ENCODE measurements at regions not wholly inside any gene's neighbourhood (a gene's known extent, or its start where the extent isn't known, plus 50 kb on each side); places are given as distances from the start of the nearest gene placed in this dataset.
"Not testable (repeated sequence)": the region's sequence is repeated elsewhere in the genome, so short reads cannot be mapped to it uniquely, and the experiment has no call there.

GRCh38 chr16:73955255-73955654 lies 341.4 kb upstream of the PSMD7 start:
- no peak for DNase-seq (ENCODE audit: low read depth in 2 of 2)

GRCh38 chr16:73951481-73951880 lies 345.1 kb upstream of the PSMD7 start:
- no peak for DNase-seq (ENCODE audit: low read depth in 2 of 2)

- no peak for DNase-seq (ENCODE audit: low read depth in 2 of 2)
Observed at GRCh38 chr16:73949574-73950320, 346.9 kb upstream of the PSMD7 start.

- DNase-seq (ENCODE audit: low read depth in 2 of 2), result no peak
Observed at GRCh38 chr16:73945631-73946030, 351.0 kb upstream of the PSMD7 start.

GRCh38 chr16:73943184-73943583 lies 353.4 kb upstream of the PSMD7 start:
- not testable (repeated sequence) for DNase-seq (ENCODE audit: low read depth in 2 of 2)

GRCh38 chr16:73940786-73941185 lies 355.8 kb upstream of the PSMD7 start:
- not testable (repeated sequence) for DNase-seq (ENCODE audit: low read depth in 2 of 2)

- no peak for DNase-seq (ENCODE audit: low read depth in 2 of 2)
Observed at GRCh38 chr16:73923951-73924350, 372.7 kb upstream of the PSMD7 start.

GRCh38 chr16:73921295-73921694 lies 375.3 kb upstream of the PSMD7 start:
- no peak for DNase-seq (ENCODE audit: low read depth in 2 of 2)

GRCh38 chr16:73916829-73917594 lies 379.6 kb upstream of the PSMD7 start:
- no peak for DNase-seq (ENCODE audit: low read depth in 2 of 2)

- no peak for DNase-seq (ENCODE audit: low read depth in 2 of 2)
Observed at GRCh38 chr16:73915935-73916334, 380.7 kb upstream of the PSMD7 start.

- DNase-seq (ENCODE audit: low read depth in 2 of 2), result no peak
Observed at GRCh38 chr16:73915140-73915539, 381.5 kb upstream of the PSMD7 start.

GRCh38 chr16:73912850-73913249 lies 383.8 kb upstream of the PSMD7 start:
- DNase-seq (ENCODE audit: low read depth in 2 of 2), result no peak

- DNase-seq (ENCODE audit: low read depth in 2 of 2), result no peak
Observed at GRCh38 chr16:73912281-73912680, 384.3 kb upstream of the PSMD7 start.

- no peak for DNase-seq (ENCODE audit: low read depth in 2 of 2)
Observed at GRCh38 chr16:73909529-73910035, 387.0 kb upstream of the PSMD7 start.

- DNase-seq (ENCODE audit: low read depth in 2 of 2), result no peak
Observed at GRCh38 chr16:73891129-73891542, 405.5 kb upstream of the PSMD7 start.

GRCh38 chr16:73890186-73891128 lies 406.2 kb upstream of the PSMD7 start:
- DNase-seq (ENCODE audit: low read depth in 2 of 2), result no peak

GRCh38 chr16:73888840-73889490 lies 407.6 kb upstream of the PSMD7 start:
- DNase-seq (ENCODE audit: low read depth in 2 of 2), result no peak

- no peak for DNase-seq (ENCODE audit: low read depth in 2 of 2)
Observed at GRCh38 chr16:73887911-73888310, 408.7 kb upstream of the PSMD7 start.

GRCh38 chr16:73886426-73886825 lies 410.2 kb upstream of the PSMD7 start:
- DNase-seq (ENCODE audit: low read depth in 2 of 2), result no peak

- no peak for DNase-seq (ENCODE audit: low read depth in 2 of 2)
Observed at GRCh38 chr16:73885319-73885718, 411.3 kb upstream of the PSMD7 start.

GRCh38 chr16:73883841-73884240 lies 412.8 kb upstream of the PSMD7 start:
- no peak for DNase-seq (ENCODE audit: low read depth in 2 of 2)

Measured in activated CD4-positive, alpha-beta T cell treated with anti-CD3 and anti-CD28 coated beads for 24 hours (primary cell).